ENCODE measurements at regions not wholly inside any gene's neighbourhood (a gene's known extent, or its start where the extent isn't known, plus 50 kb on each side); places are given as distances from the start of the nearest gene placed in this dataset.

DNA sequence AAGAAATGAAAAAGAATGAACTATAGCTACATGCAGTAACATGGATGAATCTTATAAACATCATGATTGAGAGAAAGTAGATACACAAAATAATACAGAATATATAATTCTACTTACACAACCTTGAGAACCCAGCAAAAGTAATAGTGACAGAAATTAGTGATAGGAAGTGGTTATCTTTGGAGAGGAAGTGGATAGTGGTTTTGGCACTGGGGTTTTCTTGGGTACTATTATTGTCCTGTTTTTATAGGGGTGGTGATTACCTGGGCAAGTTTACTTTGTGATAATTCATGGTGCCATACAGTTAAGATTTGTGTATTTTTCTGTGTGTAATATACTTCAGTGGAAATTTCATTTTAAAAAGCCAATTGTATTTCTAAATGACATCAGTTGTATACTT, 352.7 kb downstream of the AEBP2 start:
- H3K4me1 ChIP-seq = no peaks in the 10 kb centered on the region
- H3K27ac ChIP-seq = no peak overlapping the region
- no peaks in the 10 kb centered on the region for H3K27me3 ChIP-seq
- H3K4me3 ChIP-seq = no peak overlapping the region
- no peaks in the 10 kb centered on the region for H3K9me3 ChIP-seq
- TF ChIP-seq, protein P1, sequence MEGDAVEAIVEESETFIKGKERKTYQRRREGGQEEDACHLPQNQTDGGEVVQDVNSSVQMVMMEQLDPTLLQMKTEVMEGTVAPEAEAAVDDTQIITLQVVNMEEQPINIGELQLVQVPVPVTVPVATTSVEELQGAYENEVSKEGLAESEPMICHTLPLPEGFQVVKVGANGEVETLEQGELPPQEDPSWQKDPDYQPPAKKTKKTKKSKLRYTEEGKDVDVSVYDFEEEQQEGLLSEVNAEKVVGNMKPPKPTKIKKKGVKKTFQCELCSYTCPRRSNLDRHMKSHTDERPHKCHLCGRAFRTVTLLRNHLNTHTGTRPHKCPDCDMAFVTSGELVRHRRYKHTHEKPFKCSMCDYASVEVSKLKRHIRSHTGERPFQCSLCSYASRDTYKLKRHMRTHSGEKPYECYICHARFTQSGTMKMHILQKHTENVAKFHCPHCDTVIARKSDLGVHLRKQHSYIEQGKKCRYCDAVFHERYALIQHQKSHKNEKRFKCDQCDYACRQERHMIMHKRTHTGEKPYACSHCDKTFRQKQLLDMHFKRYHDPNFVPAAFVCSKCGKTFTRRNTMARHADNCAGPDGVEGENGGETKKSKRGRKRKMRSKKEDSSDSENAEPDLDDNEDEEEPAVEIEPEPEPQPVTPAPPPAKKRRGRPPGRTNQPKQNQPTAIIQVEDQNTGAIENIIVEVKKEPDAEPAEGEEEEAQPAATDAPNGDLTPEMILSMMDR (IDR thresholded peaks at IDR 0.05) = no peak
- TF ChIP-seq POLR2A (IDR thresholded peaks at IDR 0.05) = no peak
- DNase-seq = no peak
- no peaks in the 10 kb centered on the region for H3K36me3 ChIP-seq

DNA sequence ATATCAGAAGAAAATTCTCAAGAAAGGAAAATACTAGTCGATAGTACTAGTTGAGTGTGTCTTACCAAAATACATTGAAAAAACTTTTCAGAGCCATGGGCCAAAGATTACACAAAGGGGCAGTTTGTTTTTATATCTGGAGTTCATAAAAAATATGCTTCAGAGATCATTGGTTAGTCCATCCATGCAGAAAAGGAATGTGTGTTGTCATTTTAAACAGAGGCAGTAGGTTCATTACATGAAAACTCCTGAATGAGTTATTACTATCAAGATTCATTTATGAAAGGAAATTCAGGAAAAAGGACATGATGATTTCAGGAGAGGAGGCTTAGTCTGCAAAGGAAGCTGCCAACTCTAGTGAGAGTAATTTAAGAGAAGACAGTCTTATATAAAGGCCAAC, 354.8 kb downstream of the AEBP2 start:
- H3K27me3 ChIP-seq = no peaks in the 10 kb centered on the region
- no peak for DNase-seq
- no peaks in the 10 kb centered on the region for H3K4me1 ChIP-seq
- no peak overlapping the region for H3K4me3 ChIP-seq
- TF ChIP-seq POLR2A (IDR thresholded peaks at IDR 0.05) = no peak
- TF ChIP-seq, protein P1 (IDR thresholded peaks at IDR 0.05) = no peak
- H3K27ac ChIP-seq = no peak overlapping the region
- H3K9me3 ChIP-seq = no peaks in the 10 kb centered on the region
- H3K36me3 ChIP-seq = no peaks in the 10 kb centered on the region

DNA sequence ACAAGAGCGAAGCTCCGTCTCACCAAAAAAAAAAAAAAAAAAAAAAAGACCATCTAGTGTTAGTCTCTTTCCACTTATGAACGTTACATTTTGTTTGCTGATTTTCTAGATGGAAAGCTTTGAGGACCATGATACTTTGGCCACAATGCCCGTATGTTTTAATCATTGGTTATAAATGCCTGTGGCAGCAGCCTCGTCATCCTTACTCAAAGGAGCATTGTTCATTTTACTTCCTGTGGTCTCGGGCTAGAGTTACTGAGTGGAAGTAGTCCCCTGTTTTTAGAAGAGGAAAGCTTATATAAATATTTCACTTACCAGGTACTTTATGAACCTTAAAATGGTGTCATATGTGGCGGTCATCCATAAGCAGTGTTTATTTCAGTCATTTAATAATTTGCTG, 359.9 kb downstream of the AEBP2 start:
- H3K4me3 ChIP-seq = no peak overlapping the region
- DNase-seq = no peak
- H3K9me3 ChIP-seq = no peaks in the 10 kb centered on the region
- H3K27me3 ChIP-seq = no peaks in the 10 kb centered on the region
- H3K27ac ChIP-seq = no peak overlapping the region
- no peaks in the 10 kb centered on the region for H3K36me3 ChIP-seq
- TF ChIP-seq, protein P1 (IDR thresholded peaks at IDR 0.05) = no peak
- TF ChIP-seq POLR2A (IDR thresholded peaks at IDR 0.05) = no peak
- no peaks in the 10 kb centered on the region for H3K4me1 ChIP-seq

DNA sequence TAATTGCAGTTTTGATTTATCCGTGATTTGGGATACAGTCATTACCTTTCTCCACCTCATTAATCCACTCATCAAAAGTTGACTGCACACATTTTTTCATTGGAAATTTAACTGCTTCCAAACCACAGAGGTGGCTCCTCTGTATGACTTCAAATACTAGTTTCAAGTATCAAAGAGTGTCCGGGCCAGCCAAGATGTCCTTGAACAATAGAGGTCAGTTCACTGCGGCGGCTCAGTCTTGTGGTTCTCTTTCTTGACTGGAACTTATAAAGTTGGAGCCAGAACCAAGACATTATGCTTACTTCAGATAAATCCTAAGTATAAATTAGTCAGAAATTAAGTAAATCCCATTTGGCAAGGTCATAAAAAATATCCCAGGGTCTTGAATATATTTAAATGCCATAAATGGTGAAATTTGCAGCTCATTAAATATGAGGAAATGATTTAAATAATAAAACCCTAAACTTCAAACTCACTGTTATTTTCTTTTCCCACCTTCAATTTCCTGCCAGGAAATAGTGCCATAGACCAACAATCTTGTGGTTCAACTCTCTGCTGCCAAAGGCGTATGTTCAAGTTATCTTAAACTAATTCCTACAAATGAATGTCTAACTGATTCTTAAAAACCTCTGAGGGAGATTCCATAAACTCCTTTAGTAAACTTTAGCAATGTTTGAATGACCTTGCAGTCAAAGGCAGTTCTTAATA, 360.8 kb downstream of the AEBP2 start:
- no peak for DNase-seq
- H3K36me3 ChIP-seq = no peaks in the 10 kb centered on the region
- no peaks in the 10 kb centered on the region for H3K9me3 ChIP-seq
- no peak overlapping the region for H3K27ac ChIP-seq
- TF ChIP-seq, protein P1 (IDR thresholded peaks at IDR 0.05) = no peak
- no peak for TF ChIP-seq POLR2A (IDR thresholded peaks at IDR 0.05)
- H3K4me3 ChIP-seq = no peak overlapping the region
- H3K27me3 ChIP-seq = no peaks in the 10 kb centered on the region
- no peaks in the 10 kb centered on the region for H3K4me1 ChIP-seq

DNA sequence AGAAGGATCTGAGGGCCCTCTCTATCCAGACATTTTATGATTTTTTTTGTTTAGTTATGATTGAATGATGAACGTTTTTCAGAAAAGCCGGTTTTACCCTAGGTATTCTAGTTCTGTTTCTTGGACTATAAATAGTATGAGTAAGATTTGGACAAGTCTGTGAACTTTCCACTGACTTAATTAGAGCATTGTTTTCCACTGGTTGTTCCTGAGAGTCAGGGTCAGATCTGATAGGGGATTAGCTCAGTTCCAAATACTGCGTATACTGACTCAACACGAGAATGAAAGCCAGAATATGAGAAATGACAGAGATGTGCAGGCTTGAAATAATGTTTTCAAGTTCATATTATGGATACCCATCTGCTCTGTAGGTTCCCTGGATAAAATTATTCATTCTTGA, 361.6 kb downstream of the AEBP2 start:
- TF ChIP-seq, protein P1 (IDR thresholded peaks at IDR 0.05) = no peak
- no peak for TF ChIP-seq POLR2A (IDR thresholded peaks at IDR 0.05)
- H3K27me3 ChIP-seq = no peaks in the 10 kb centered on the region
- no peak for DNase-seq
- no peak overlapping the region for H3K27ac ChIP-seq
- no peak overlapping the region for H3K4me3 ChIP-seq
- no peaks in the 10 kb centered on the region for H3K36me3 ChIP-seq
- H3K9me3 ChIP-seq = no peaks in the 10 kb centered on the region
- no peaks in the 10 kb centered on the region for H3K4me1 ChIP-seq

DNA sequence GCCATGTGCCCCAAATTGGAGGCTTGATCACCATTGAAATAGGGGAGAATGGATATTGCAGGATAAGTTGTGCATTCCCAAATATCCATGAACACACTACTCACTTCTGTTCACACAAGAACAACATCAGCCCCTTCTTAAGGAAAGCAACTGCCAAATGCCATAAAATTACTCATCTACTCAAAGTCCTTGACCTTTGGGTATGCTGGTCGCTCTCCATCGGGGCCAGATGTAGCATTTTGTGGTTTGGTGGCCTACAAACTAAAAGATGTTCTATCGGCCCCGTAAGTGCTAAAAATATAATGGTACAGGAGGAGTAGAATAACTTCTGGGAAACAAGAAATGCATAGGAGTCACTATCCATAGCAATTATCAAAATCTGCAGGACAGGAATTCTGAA, 362.6 kb downstream of the AEBP2 start:
- Histone ChIP-seq H3K4me3 (no peak overlapping the region), H3K36me3 (no peaks in the 10 kb centered on the region), H3K27me3 (no peaks in the 10 kb centered on the region), H3K4me1 (no peaks in the 10 kb centered on the region), H3K9me3 (no peaks in the 10 kb centered on the region), H3K27ac (no peak overlapping the region)
- TF ChIP-seq, protein P1 (IDR thresholded peaks at IDR 0.05) = no peak
- TF ChIP-seq POLR2A (IDR thresholded peaks at IDR 0.05) = no peak
- DNase-seq = no peak

Measured in Peyer's patch (tissue), 4 donors.